K562 (cell line): ENCODE measurements at regions not wholly inside any gene's neighbourhood (a gene's known extent, or its start where the extent isn't known, plus 50 kb on each side); places are given as distances from the start of the nearest gene placed in this dataset.

Experiments
- ATAC-seq: fragments of 200-7000 bp; cut with Tn5 transposase; 3 replicates; pipeline ENCODE4 v1.9.1; 2020; ENCODE audit warnings: moderate library complexity
- BruUV-seq: library from RNA; stranded (reverse); fragments of 400-500 nt; replicated peaks from 2 replicates; lab custom pipeline; 2021; lab: Mats Ljungman, UMichigan
- CTCF ChIA-PET: fragments of 300-600 bp; formaldehyde crosslinking; extraction: SDS; loops from one replicate; lab custom pipeline; 2021; ENCODE audit warnings: low intra/inter-chr PET ratio; lab: Yijun Ruan, JAX
- POLR2A ChIA-PET: fragments of 300-600, 350-650 bp; sonication (Branson Sonifier 250); formaldehyde crosslinking; extraction: SDS; loops from one replicate; lab custom pipeline; 2021; ENCODE audit warnings: antibody characterized with exemption, inconsistent platforms; lab: Yijun Ruan, JAX
- DNase-seq, 4 experiments: peaks; one replicate each; pipeline versions ENCODE4 v3.0.0 to v3.0.0-alpha.2; 2011 to 2018; ENCODE audit warnings: low spot score in 3 of 4, mixed read lengths in 3 of 4; ENCODE audit errors: extremely low read depth in 1 of 4
- FAIRE-seq: peaks from 2 replicates; lab custom pipeline; 2011; peaks lifted over from hg19 to GRCh38; lab: Jason Lieb, UNC
- H2AFZ ChIP-seq: 2 replicates; pipeline ENCODE4 v1.6.0; 2011; ENCODE audit warnings: low read depth, low read length, control low read depth, inconsistent platforms
- H3K27ac ChIP-seq: fragments of 200-600 bp; 3 replicates; pipeline ENCODE4 v1.8.0; 2011; ENCODE audit warnings: low read depth, mild to moderate bottlenecking, control low read depth, inconsistent platforms, low read length, moderate library complexity, mixed read lengths; ENCODE audit errors: extremely low read depth
- H3K27me3 ChIP-seq, 2 experiments: fragments of 300-600 bp in 1 of 2; 2 replicates in 1 of 2; 3 replicates in 1 of 2; pipeline versions ENCODE4 v1.6.0 to v1.8.0; 2011; ENCODE audit warnings: inconsistent platforms in 2 of 2, low read length in 2 of 2, mild to moderate bottlenecking in 1 of 2, mixed read lengths in 1 of 2, moderate library complexity in 1 of 2; ENCODE audit not compliant: control insufficient read depth in 2 of 2, insufficient read depth in 2 of 2
- H3K36me3 ChIP-seq: fragments of 300-600 bp; 3 replicates; pipeline ENCODE4 v1.8.0; 2011; ENCODE audit warnings: mild to moderate bottlenecking, low read length, inconsistent platforms; ENCODE audit not compliant: control insufficient read depth, insufficient read depth
- H3K4me1 ChIP-seq, 2 experiments: fragments of 200-600 bp in 1 of 2; replicated peaks in 1 of 2; 2 replicates in 1 of 2; 3 replicates in 1 of 2; pipeline versions ENCODE4 v1.5.1 to v1.8.0; 2011; ENCODE audit warnings: inconsistent platforms in 2 of 2, low read length in 2 of 2, mild to moderate bottlenecking in 1 of 2, mixed read lengths in 1 of 2, moderate library complexity in 1 of 2; ENCODE audit not compliant: control insufficient read depth in 2 of 2, insufficient read depth in 2 of 2
- H3K4me2 ChIP-seq: 2 replicates; pipeline ENCODE4 v1.6.1; 2011; ENCODE audit warnings: low read length, control low read depth, inconsistent platforms, mixed read lengths; ENCODE audit not compliant: insufficient read depth
- H3K4me3 ChIP-seq: fragments of 200-600 bp; sonication (generic), shearing (Covaris generic); 2 replicates; pipeline ENCODE4 v1.5.1; 2016; ENCODE audit warnings: control low read depth, inconsistent platforms
- H3K79me2 ChIP-seq: fragments of 200-600 bp; 3 replicates; pipeline ENCODE4 v1.8.0; 2011; ENCODE audit warnings: low read length, inconsistent platforms; ENCODE audit not compliant: control insufficient read depth, insufficient read depth
- H3K9ac ChIP-seq, 2 experiments: 2 replicates each; pipeline versions ENCODE4 v1.6.0 to v1.6.1; 2011; ENCODE audit warnings: low read depth in 2 of 2, low read length in 2 of 2, control low read depth in 1 of 2, inconsistent platforms in 1 of 2, mild to moderate bottlenecking in 1 of 2, mixed read lengths in 1 of 2; ENCODE audit not compliant: insufficient read depth in 1 of 2
- H3K9me1 ChIP-seq: one replicate; pipeline ENCODE4 v1.6.0; 2011; ENCODE audit warnings: inconsistent platforms, mild to moderate bottlenecking, low read length, moderate library complexity; ENCODE audit not compliant: control insufficient read depth, insufficient read depth
- H3K9me3 ChIP-seq: replicated peaks from 2 replicates; pipeline ENCODE4 v1.5.1; 2011; ENCODE audit warnings: low read depth, low read length, inconsistent platforms; ENCODE audit not compliant: control insufficient read depth, insufficient read depth
- H4K20me1 ChIP-seq: replicated peaks from 2 replicates; pipeline ENCODE4 v1.6.1; 2011; ENCODE audit warnings: low read length, inconsistent platforms, mixed read lengths; ENCODE audit not compliant: control insufficient read depth, insufficient read depth
- BRD4 ChIP-seq: fragments of 200-600 bp; sonication (generic); IDR thresholded peaks from 2 replicates; pipeline ENCODE4 v1.6.1; 2017; ENCODE audit warnings: inconsistent platforms
- CBFA2T2 ChIP-seq: fragments of 450-650 bp; conservative IDR thresholded peaks from 2 replicates; pipeline ENCODE4 v1.6.1; 2017; ENCODE audit warnings: mild to moderate bottlenecking
- CBFA2T3 ChIP-seq: fragments of 450-650 bp; IDR thresholded peaks from 2 replicates; pipeline ENCODE4 v1.6.1; 2017
- GABPB1 ChIP-seq: sonication (generic); formaldehyde crosslinking; IDR thresholded peaks from 2 replicates; pipeline ENCODE4 v1.8.0; 2022; ENCODE audit warnings: mild to moderate bottlenecking, missing genetic modification reagents
- HCFC1 ChIP-seq: IDR thresholded peaks from 2 replicates; pipeline ENCODE4 v1.6.1; 2012; ENCODE audit warnings: low read depth, low read length, improper control_type of control experiment
- JUND ChIP-seq, 2 experiments: IDR thresholded peaks; 2 replicates in 1 of 2; 3 replicates in 1 of 2; pipeline ENCODE4 v1.6.1; 2011; ENCODE audit warnings: borderline replicate concordance in 2 of 2, low read depth in 2 of 2, low read length in 2 of 2, improper control_type of control experiment in 1 of 2, missing biosample characterization in 1 of 2, missing genetic modification characterization in 1 of 2, missing genetic modification reagents in 1 of 2
- KAT8 ChIP-seq: fragments of 450-650 bp; IDR thresholded peaks from 2 replicates; pipeline ENCODE4 v1.6.1; 2016; ENCODE audit warnings: low read depth, mild to moderate bottlenecking
- MTF1 ChIP-seq: fragments of 250-450 bp; sonication (Bioruptor Pico); IDR thresholded peaks from 2 replicates; pipeline ENCODE4 v1.9.0; 2021; ENCODE audit warnings: moderate library complexity, mild to moderate bottlenecking, inconsistent platforms, borderline replicate concordance
- SNAPC5 ChIP-seq: fragments of 250-450 bp; sonication (Bioruptor Pico); IDR thresholded peaks from 2 replicates; pipeline ENCODE4 v1.8.0; 2021; ENCODE audit warnings: moderate library complexity, mild to moderate bottlenecking, inconsistent platforms
- TAL1 ChIP-seq: fragments of 450-650 bp; IDR thresholded peaks from 2 replicates; pipeline ENCODE4 v1.6.1; 2016; ENCODE audit warnings: mild to moderate bottlenecking
- ZFP1 ChIP-seq: fragments of 450-650 bp; formaldehyde crosslinking; IDR thresholded peaks from 2 replicates; pipeline ENCODE4 v1.4.0; 2020; ENCODE audit warnings: mild to moderate bottlenecking, mixed read lengths
- ZNF133 ChIP-seq: fragments of 250-450 bp; sonication (Bioruptor Pico); IDR thresholded peaks from 2 replicates; pipeline ENCODE4 v1.4.0; 2020; ENCODE audit warnings: mild to moderate bottlenecking
- ZNF311 ChIP-seq: fragments of 250-450 bp; sonication (Bioruptor Pico); IDR thresholded peaks from 2 replicates; pipeline ENCODE4 v1.4.0; 2020; ENCODE audit warnings: mild to moderate bottlenecking, moderate library complexity
- ZNF551 ChIP-seq: fragments of 250-450 bp; sonication (Bioruptor Pico); IDR thresholded peaks from 2 replicates; pipeline ENCODE4 v1.5.0; 2021; ENCODE audit warnings: mild to moderate bottlenecking, moderate library complexity
- ZSCAN29 ChIP-seq: fragments of 450-650 bp; IDR thresholded peaks from 2 replicates; pipeline ENCODE4 v1.6.1; 2017
- WGBS: fragments of 100-300 bp; shearing (Covaris generic); methylation state at CpG from one replicate; pipeline ENCODE4 v1.1.6; 2016; ENCODE audit warnings: low coverage, mixed read lengths; ENCODE audit not compliant: insufficient coverage; ENCODE audit errors: missing lambda C conversion rate; 5-methylcytosine and 5-hydroxymethylcytosine counted together
- in situ Hi-C: fragments of 300-500 bp; cut with MboI; formaldehyde crosslinking; loops from 4 replicates; pipeline ENCODE4 v1.15.0; 2018; ENCODE audit warnings: inconsistent platforms, mixed read lengths
- intact Hi-C: fragments of 100-400 bp; cut with micrococcal nuclease; formaldehyde crosslinking; loops from 2 replicates; pipeline ENCODE4 v1.14.2; 2022
- TF ChIP-seq, protein P1 (sequence below): fragments of 450-650 bp; formaldehyde crosslinking; IDR thresholded peaks from 2 replicates; pipeline ENCODE4 v1.4.0; 2022; ENCODE audit warnings: missing genetic modification characterization
- TF ChIP-seq, protein P2 (sequence below): sonication (generic); formaldehyde crosslinking; IDR thresholded peaks from 2 replicates; pipeline ENCODE4 v1.8.1; 2023; ENCODE audit warnings: mild to moderate bottlenecking, missing genetic modification reagents, moderate library complexity

DNA sequence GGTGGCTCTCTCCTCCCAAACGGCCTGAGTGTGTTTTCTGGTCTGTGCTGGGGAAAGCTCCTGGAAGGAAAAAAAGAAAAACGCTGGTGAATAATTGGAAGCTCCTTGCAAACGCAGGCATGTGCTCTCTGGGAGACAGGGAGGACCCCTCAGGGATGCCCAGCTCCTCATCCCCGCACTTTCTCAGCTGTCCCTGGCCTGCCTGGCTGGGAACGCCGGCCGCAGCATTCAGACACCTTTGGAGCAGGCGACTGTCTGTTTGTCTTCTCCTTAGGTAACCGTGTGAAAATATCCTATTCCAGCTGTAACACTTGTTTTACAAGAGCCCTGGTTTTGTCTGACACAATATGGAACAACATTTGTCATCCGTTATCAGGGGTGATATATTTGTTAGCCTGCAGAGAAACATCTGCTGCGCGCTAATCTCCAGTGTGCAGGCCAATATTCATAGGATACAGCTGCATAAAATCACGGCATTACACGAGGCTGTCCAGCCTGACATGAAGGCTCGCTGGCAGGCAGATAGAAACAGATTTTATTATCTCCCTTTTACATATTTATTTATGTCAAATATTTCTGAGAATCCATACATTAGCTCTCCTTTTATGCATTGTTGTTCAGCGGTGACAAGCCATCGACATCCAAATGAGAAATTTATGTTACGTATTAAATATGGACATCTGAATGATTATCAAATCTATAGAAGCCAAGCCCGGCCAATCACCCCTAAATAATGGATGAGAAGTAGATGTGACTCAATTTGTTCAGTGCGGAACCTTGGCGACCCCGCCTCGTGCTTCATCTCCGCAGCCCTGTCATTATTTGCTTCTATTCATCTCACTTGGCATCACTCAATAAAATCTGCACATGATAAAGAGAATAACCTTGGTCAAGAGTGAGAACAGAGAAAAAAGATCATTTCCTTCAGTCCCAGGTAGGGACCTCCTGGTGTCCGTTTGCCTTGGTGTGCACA, 675.1 kb upstream of the SALL3 start:
- under 1% methylated on average over 22 of the region's 25 CpGs for WGBS
- Histone ChIP-seq H3K9me1 (no peaks in the 10 kb centered on the region), H3K36me3 (no peaks in the 10 kb centered on the region), H3K9me3 (no peaks in the 10 kb centered on the region), H3K4me3 (no peak overlapping the region), H3K27me3 (peaks cover 0 to 14% of the 10 kb centered on the region in 2 experiments; a peak in 3 of 5 replicates), H3K27ac (no peak overlapping the region), H2AFZ (no peak overlapping the region), H3K4me1 (no peaks in the 10 kb centered on the region), H3K9ac (no peak overlapping the region), H3K4me2 (no peak overlapping the region), H4K20me1 (no peaks in the 10 kb centered on the region), H3K79me2 (no peaks in the 10 kb centered on the region)
- no peak for ATAC-seq
- no TSS peak for BruUV-seq
- ChIA-PET CTCF (no interaction called here), POLR2A (no interaction called here)
- in situ Hi-C loops (no loop called here), intact Hi-C loops (no loop called here)
- no peak for FAIRE-seq
- no peak for DNase-seq
- peak; percentile 50 for TF ChIP-seq CBFA2T3
- TF ChIP-seq KAT8: no peak
- no peak for TF ChIP-seq SNAPC5 (CRISPR knock-in tag)
- TF ChIP-seq ZNF551 (CRISPR knock-in tag): no peak
- TF ChIP-seq, protein P1, sequence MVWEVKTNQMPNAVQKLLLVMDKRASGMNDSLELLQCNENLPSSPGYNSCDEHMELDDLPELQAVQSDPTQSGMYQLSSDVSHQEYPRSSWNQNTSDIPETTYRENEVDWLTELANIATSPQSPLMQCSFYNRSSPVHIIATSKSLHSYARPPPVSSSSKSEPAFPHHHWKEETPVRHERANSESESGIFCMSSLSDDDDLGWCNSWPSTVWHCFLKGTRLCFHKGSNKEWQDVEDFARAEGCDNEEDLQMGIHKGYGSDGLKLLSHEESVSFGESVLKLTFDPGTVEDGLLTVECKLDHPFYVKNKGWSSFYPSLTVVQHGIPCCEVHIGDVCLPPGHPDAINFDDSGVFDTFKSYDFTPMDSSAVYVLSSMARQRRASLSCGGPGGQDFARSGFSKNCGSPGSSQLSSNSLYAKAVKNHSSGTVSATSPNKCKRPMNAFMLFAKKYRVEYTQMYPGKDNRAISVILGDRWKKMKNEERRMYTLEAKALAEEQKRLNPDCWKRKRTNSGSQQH: no peak
- no peak for TF ChIP-seq ZFP1 (CRISPR knock-in tag)
- TF ChIP-seq JUND (IDR thresholded peaks at IDR 0.05; ENCODE audit: borderline replicate concordance, low read depth, low read length): no peak
- TF ChIP-seq JUND (tag; IDR thresholded peaks at IDR 0.05; ENCODE audit: borderline replicate concordance, low read depth, low read length): no peak
- no peak for TF ChIP-seq ZNF133 (CRISPR knock-in tag)
- no peak for TF ChIP-seq BRD4
- TF ChIP-seq ZNF311 (CRISPR knock-in tag): no peak
- peak; percentile 48; the same call in 1 of the 2 replicates for TF ChIP-seq CBFA2T2
- TF ChIP-seq ZSCAN29: no peak
- no peak for TF ChIP-seq MTF1 (CRISPR knock-in tag)
- TF ChIP-seq HCFC1: no peak
- peak; percentile 52; the same call in 1 of the 2 replicates for TF ChIP-seq TAL1
- TF ChIP-seq GABPB1: no peak
- TF ChIP-seq, protein P2, sequence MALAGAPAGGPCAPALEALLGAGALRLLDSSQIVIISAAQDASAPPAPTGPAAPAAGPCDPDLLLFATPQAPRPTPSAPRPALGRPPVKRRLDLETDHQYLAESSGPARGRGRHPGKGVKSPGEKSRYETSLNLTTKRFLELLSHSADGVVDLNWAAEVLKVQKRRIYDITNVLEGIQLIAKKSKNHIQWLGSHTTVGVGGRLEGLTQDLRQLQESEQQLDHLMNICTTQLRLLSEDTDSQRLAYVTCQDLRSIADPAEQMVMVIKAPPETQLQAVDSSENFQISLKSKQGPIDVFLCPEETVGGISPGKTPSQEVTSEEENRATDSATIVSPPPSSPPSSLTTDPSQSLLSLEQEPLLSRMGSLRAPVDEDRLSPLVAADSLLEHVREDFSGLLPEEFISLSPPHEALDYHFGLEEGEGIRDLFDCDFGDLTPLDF (CRISPR knock-in tag): no peak
